ENCODE measurements at regions not wholly inside any gene's neighbourhood (a gene's known extent, or its start where the extent isn't known, plus 50 kb on each side); places are given as distances from the start of the nearest gene placed in this dataset.

GRCh38 chr1:228914700-228915099, 179.4 kb downstream of the RHOU start:
- Histone ChIP-seq H3K27ac (no peak overlapping the region), H3K9me3 (no peaks in the 10 kb centered on the region), H3K27me3 (no peaks in the 10 kb centered on the region), H3K36me3 (no peaks in the 10 kb centered on the region), H3K4me1 (no peaks in the 10 kb centered on the region), H3K4me3 (no peak overlapping the region)
- DNase-seq, result no peak
- TF ChIP-seq POLR2A (IDR thresholded peaks at IDR 0.05) (no peak), CTCF (IDR thresholded peaks at IDR 0.05) (no peak)

GRCh38 chr1:228917342-228917741, 182.1 kb downstream of the RHOU start:
- Histone ChIP-seq H3K27me3 (no peaks in the 10 kb centered on the region), H3K4me3 (no peak overlapping the region), H3K4me1 (no peaks in the 10 kb centered on the region), H3K36me3 (no peaks in the 10 kb centered on the region), H3K27ac (no peak overlapping the region), H3K9me3 (no peaks in the 10 kb centered on the region)
- no peak for DNase-seq
- TF ChIP-seq CTCF (IDR thresholded peaks at IDR 0.05), result no peak
- no peak for TF ChIP-seq POLR2A (IDR thresholded peaks at IDR 0.05)

- Histone ChIP-seq H3K27ac (no peak overlapping the region), H3K27me3 (no peaks in the 10 kb centered on the region), H3K4me3 (no peak overlapping the region), H3K9me3 (no peaks in the 10 kb centered on the region), H3K36me3 (no peaks in the 10 kb centered on the region), H3K4me1 (no peaks in the 10 kb centered on the region)
- no peak for DNase-seq
- TF ChIP-seq POLR2A (IDR thresholded peaks at IDR 0.05) (no peak), CTCF (IDR thresholded peaks at IDR 0.05) (no peak)
Measured at GRCh38 chr1:228917755-228918154, 182.5 kb downstream of the RHOU start.

- DNase-seq, result no peak
- no peak overlapping the region for H3K27ac ChIP-seq
- no peaks in the 10 kb centered on the region for H3K4me1 ChIP-seq
- H3K9me3 ChIP-seq, result no peaks in the 10 kb centered on the region
- H3K27me3 ChIP-seq, result no peaks in the 10 kb centered on the region
- no peak overlapping the region for H3K4me3 ChIP-seq
- no peaks in the 10 kb centered on the region for H3K36me3 ChIP-seq
- TF ChIP-seq POLR2A (IDR thresholded peaks at IDR 0.05) (no peak), CTCF (IDR thresholded peaks at IDR 0.05) (no peak)
Measured at GRCh38 chr1:228918335-228918734, 183.1 kb downstream of the RHOU start.

- H3K9me3 ChIP-seq, result no peaks in the 10 kb centered on the region
- no peak for DNase-seq
- H3K4me3 ChIP-seq, result no peak overlapping the region
- H3K36me3 ChIP-seq, result no peaks in the 10 kb centered on the region
- H3K4me1 ChIP-seq, result no peaks in the 10 kb centered on the region
- no peak for TF ChIP-seq CTCF (IDR thresholded peaks at IDR 0.05)
- no peak for TF ChIP-seq POLR2A (IDR thresholded peaks at IDR 0.05)
- H3K27me3 ChIP-seq, result no peaks in the 10 kb centered on the region
- H3K27ac ChIP-seq, result no peak overlapping the region
Measured at GRCh38 chr1:228919914-228920313, 184.6 kb downstream of the RHOU start.

- TF ChIP-seq CTCF (IDR thresholded peaks at IDR 0.05) (no peak), POLR2A (IDR thresholded peaks at IDR 0.05) (no peak)
- H3K9me3 ChIP-seq, result no peaks in the 10 kb centered on the region
- no peak overlapping the region for H3K27ac ChIP-seq
- no peaks in the 10 kb centered on the region for H3K27me3 ChIP-seq
- no peak overlapping the region for H3K4me3 ChIP-seq
- H3K4me1 ChIP-seq, result no peaks in the 10 kb centered on the region
- no peaks in the 10 kb centered on the region for H3K36me3 ChIP-seq
- no peak for DNase-seq
Measured at GRCh38 chr1:228920831-228921230, 185.6 kb downstream of the RHOU start.

Measured in Peyer's patch (tissue), 4 donors.